Left ventricle myocardium inferior (tissue), 1 donor: ENCODE measurements at regions not wholly inside any gene's neighbourhood (a gene's known extent, or its start where the extent isn't known, plus 50 kb on each side); places are given as distances from the start of the nearest gene placed in this dataset.
"Not testable (repeated sequence)": the region's sequence is repeated elsewhere in the genome, so short reads cannot be mapped to it uniquely, and the experiment has no call there.

Experiments
- DNase-seq: peaks from one replicate; pipeline ENCODE4 v3.0.0-alpha.2; 2020
- H3K27ac ChIP-seq: fragments of 200-600 bp; replicated peaks from 2 replicates; pipeline ENCODE4 v1.8.0; 2021
- H3K27me3 ChIP-seq: fragments of 200-600 bp; 2 replicates; pipeline ENCODE4 v1.8.0; 2021; ENCODE audit warnings: low read depth
- H3K36me3 ChIP-seq: fragments of 200-600 bp; 2 replicates; pipeline ENCODE4 v1.8.0; 2021
- H3K4me1 ChIP-seq: fragments of 200-600 bp; 2 replicates; pipeline ENCODE4 v1.8.0; 2021
- H3K4me3 ChIP-seq: fragments of 200-600 bp; 2 replicates; pipeline ENCODE4 v1.8.0; 2021; ENCODE audit warnings: mild to moderate bottlenecking, moderate library complexity
- H3K9me3 ChIP-seq: fragments of 200-600 bp; replicated peaks from 2 replicates; pipeline ENCODE4 v1.8.0; 2021
- intact Hi-C: fragments of 100-400 bp; cut with micrococcal nuclease; formaldehyde crosslinking; loops from one replicate; pipeline ENCODE4 v1.11.0; 2022
- TF ChIP-seq, protein P1 (sequence below): fragments of 200-600 bp; IDR thresholded peaks from 2 replicates; pipeline ENCODE4 v1.8.0; 2021; ENCODE audit warnings: antibody characterized with exemption, mild to moderate bottlenecking, borderline replicate concordance
- donor health status: DM: no; HTN: yes; CAD: no; lungs with severe emphysema.

GRCh38 chr7:84921154-84921553, 265.7 kb downstream of the SEMA3D start:
- H3K27me3 ChIP-seq, result no peaks in the 10 kb centered on the region
- peaks cover 17% of the 10 kb centered on the region for H3K9me3 ChIP-seq
- intact Hi-C loops, result no loop called here
- H3K36me3 ChIP-seq, result no peaks in the 10 kb centered on the region
- H3K4me3 ChIP-seq, result no peak overlapping the region
- TF ChIP-seq, protein P1, sequence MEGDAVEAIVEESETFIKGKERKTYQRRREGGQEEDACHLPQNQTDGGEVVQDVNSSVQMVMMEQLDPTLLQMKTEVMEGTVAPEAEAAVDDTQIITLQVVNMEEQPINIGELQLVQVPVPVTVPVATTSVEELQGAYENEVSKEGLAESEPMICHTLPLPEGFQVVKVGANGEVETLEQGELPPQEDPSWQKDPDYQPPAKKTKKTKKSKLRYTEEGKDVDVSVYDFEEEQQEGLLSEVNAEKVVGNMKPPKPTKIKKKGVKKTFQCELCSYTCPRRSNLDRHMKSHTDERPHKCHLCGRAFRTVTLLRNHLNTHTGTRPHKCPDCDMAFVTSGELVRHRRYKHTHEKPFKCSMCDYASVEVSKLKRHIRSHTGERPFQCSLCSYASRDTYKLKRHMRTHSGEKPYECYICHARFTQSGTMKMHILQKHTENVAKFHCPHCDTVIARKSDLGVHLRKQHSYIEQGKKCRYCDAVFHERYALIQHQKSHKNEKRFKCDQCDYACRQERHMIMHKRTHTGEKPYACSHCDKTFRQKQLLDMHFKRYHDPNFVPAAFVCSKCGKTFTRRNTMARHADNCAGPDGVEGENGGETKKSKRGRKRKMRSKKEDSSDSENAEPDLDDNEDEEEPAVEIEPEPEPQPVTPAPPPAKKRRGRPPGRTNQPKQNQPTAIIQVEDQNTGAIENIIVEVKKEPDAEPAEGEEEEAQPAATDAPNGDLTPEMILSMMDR, result no peak
- no peak overlapping the region for H3K27ac ChIP-seq
- peaks cover 6% of the 10 kb centered on the region for H3K4me1 ChIP-seq
- no peak for DNase-seq

GRCh38 chr7:84916973-84917372, 269.9 kb downstream of the SEMA3D start:
- H3K4me3 ChIP-seq, H3K4me1 ChIP-seq, intact Hi-C loops, H3K36me3 ChIP-seq, H3K27me3 ChIP-seq, DNase-seq, H3K27ac ChIP-seq: not testable (repeated sequence)
- peaks cover 17% of the 10 kb centered on the region for H3K9me3 ChIP-seq

- no peaks in the 10 kb centered on the region for H3K36me3 ChIP-seq
- H3K27ac ChIP-seq, result no peak overlapping the region
- TF ChIP-seq, protein P1, result no peak
- peaks cover 17% of the 10 kb centered on the region for H3K9me3 ChIP-seq
- no peak for DNase-seq
- intact Hi-C loops, result no loop called here
- no peaks in the 10 kb centered on the region for H3K27me3 ChIP-seq
- no peak overlapping the region for H3K4me3 ChIP-seq
- H3K4me1 ChIP-seq, result no peaks in the 10 kb centered on the region
Observed at GRCh38 chr7:84916161-84916560, 270.7 kb downstream of the SEMA3D start.

DNA sequence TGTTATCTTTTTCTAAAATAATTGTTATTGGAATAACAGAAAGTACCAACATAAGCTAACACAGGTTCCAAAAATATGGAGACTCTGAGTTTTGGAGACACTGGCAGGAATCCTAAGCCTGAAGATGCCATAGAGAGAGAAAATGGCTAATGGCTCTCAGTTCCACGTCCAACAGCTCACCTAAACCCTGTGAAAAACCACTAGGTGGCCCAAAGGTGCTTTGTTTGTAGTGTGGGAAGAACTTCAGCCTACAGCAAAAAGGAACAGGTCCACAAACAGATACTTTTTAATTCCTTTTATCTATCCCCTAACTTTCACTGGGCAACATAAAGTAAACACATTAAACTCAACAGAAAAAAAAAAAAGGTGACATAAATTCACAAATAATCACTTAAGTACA, 272.3 kb downstream of the SEMA3D start:
- Histone ChIP-seq H3K4me1 (no peaks in the 10 kb centered on the region), H3K27me3 (no peaks in the 10 kb centered on the region), H3K9me3 (peaks cover 5% of the 10 kb centered on the region), H3K4me3 (no peak overlapping the region), H3K36me3 (no peaks in the 10 kb centered on the region), H3K27ac (no peak overlapping the region)
- TF ChIP-seq, protein P1, result peak; percentile 48
- intact Hi-C loops, result no loop called here
- DNase-seq, result no peak

DNA sequence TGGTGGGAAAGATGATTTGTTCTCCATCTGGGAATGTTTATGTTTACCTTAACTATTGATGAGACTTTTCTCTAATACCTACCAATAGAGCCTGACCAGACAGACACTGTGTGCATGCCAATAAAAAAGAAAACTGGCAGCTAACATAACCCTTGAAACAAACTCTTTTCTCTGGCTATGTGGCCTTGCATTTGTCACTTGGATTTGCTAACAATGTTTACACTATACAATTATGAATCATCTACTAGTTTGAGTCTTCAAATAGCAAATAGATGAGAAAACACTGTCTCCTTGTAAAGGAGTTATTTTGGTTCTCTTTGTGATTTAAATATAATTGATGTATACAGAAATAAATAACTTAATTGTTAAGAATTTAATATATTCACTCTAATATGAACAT, 273.1 kb downstream of the SEMA3D start:
- TF ChIP-seq, protein P1, result no peak
- intact Hi-C loops, result no loop called here
- H3K4me3 ChIP-seq, result no peak overlapping the region

GRCh38 chr7:84912993-84913635, 273.7 kb downstream of the SEMA3D start:
- Histone ChIP-seq H3K4me1 (no peaks in the 10 kb centered on the region), H3K9me3 (no peaks in the 10 kb centered on the region), H3K27me3 (no peaks in the 10 kb centered on the region), H3K4me3 (no peak overlapping the region), H3K36me3 (no peaks in the 10 kb centered on the region), H3K27ac (no peak overlapping the region)
- DNase-seq, result no peak
- intact Hi-C loops, result no loop called here
- TF ChIP-seq, protein P1, result no peak

More for the DNA sequence above, 273.1 kb downstream of the SEMA3D start:
- Histone ChIP-seq H3K9me3 (no peaks in the 10 kb centered on the region), H3K36me3 (no peaks in the 10 kb centered on the region), H3K4me1 (no peaks in the 10 kb centered on the region), H3K27me3 (no peaks in the 10 kb centered on the region), H3K27ac (no peak overlapping the region)
- DNase-seq, result no peak
